A673 (cell line): ENCODE measurements at regions not wholly inside any gene's neighbourhood (a gene's known extent, or its start where the extent isn't known, plus 50 kb on each side); places are given as distances from the start of the nearest gene placed in this dataset.

Experiments
- BruUV-seq: library from RNA; stranded (reverse); fragments of 400-500 nt; replicated peaks from 2 replicates; lab custom pipeline; 2021; lab: Mats Ljungman, UMichigan
- CTCF ChIA-PET: fragments of 300-600 bp; sonication (Branson Sonifier 250); formaldehyde crosslinking; loops from one replicate; lab custom pipeline; 2022; ENCODE audit warnings: antibody characterized with exemption; lab: Charles Lee
- POLR2A ChIA-PET: fragments of 300-600 bp; sonication (Branson Sonifier 250); formaldehyde crosslinking; loops from one replicate; lab custom pipeline; 2022; ENCODE audit warnings: antibody characterized with exemption; ENCODE audit not compliant: low non-redundant PET; lab: Charles Lee
- DNase-seq: peaks from one replicate; pipeline ENCODE4 v3.0.0-alpha.2; 2015; ENCODE audit warnings: low spot score
- H3K27ac ChIP-seq: fragments of 200-600 bp; sonication (generic); 2 replicates; pipeline ENCODE4 v1.5.1; 2016; ENCODE audit warnings: mixed run types, low read depth, mild to moderate bottlenecking, mixed read lengths, antibody characterized with exemption, low read length; ENCODE audit not compliant: poor library complexity, severe bottlenecking
- H3K27me3 ChIP-seq: fragments of 200-600 bp; sonication (generic); replicated peaks from 2 replicates; pipeline ENCODE4 v1.6.1; 2017; ENCODE audit warnings: mixed run types, low read depth, mild to moderate bottlenecking, mixed read lengths, antibody characterized with exemption, low read length; ENCODE audit not compliant: insufficient read depth, poor library complexity
- H3K36me3 ChIP-seq: fragments of 200-600 bp; sonication (generic); 2 replicates; pipeline ENCODE4 v1.6.1; 2016; ENCODE audit warnings: mixed run types, mild to moderate bottlenecking, mixed read lengths, antibody characterized with exemption, low read length; ENCODE audit not compliant: insufficient read depth, poor library complexity, severe bottlenecking
- H3K4me1 ChIP-seq: fragments of 200-600 bp; sonication (generic); 2 replicates; pipeline ENCODE4 v1.6.1; 2017; ENCODE audit warnings: mixed run types, mild to moderate bottlenecking, mixed read lengths, antibody characterized with exemption, low read length; ENCODE audit not compliant: insufficient read depth, poor library complexity, severe bottlenecking
- H3K4me3 ChIP-seq: fragments of 200-600 bp; sonication (generic); 2 replicates; pipeline ENCODE4 v1.5.1; 2016; ENCODE audit warnings: low read depth, mixed run types, mild to moderate bottlenecking, mixed read lengths, low read length; ENCODE audit not compliant: poor library complexity, severe bottlenecking
- H3K9me3 ChIP-seq: fragments of 200-600 bp; sonication (generic); 2 replicates; pipeline ENCODE4 v1.6.1; 2016; ENCODE audit warnings: mixed run types, low read depth, mild to moderate bottlenecking, mixed read lengths, antibody characterized with exemption, low read length; ENCODE audit not compliant: poor library complexity, severe bottlenecking
- EZH2 ChIP-seq: fragments of 200-600 bp; sonication (generic); IDR thresholded peaks from 2 replicates; pipeline ENCODE4 v1.6.1; 2017; ENCODE audit warnings: borderline replicate concordance, low read depth, mild to moderate bottlenecking, mixed read lengths, antibody characterized with exemption, low read length; ENCODE audit not compliant: poor library complexity, severe bottlenecking
- intact Hi-C: fragments of 100-400 bp; cut with micrococcal nuclease; formaldehyde crosslinking; loops from one replicate; pipeline ENCODE4 v1.10.0; 2022; ENCODE audit not compliant: unreplicated experiment
- TF ChIP-seq, protein P1 (sequence below): fragments of 300-800, 200-600 bp; sonication (generic); conservative IDR thresholded peaks from 2 replicates; pipeline ENCODE4 v1.5.1; 2017; ENCODE audit warnings: low read depth, mild to moderate bottlenecking, antibody characterized with exemption, low read length, moderate library complexity, mixed read lengths

- no TSS peak for BruUV-seq
- TF ChIP-seq EZH2, result no peak
- TF ChIP-seq, protein P1, sequence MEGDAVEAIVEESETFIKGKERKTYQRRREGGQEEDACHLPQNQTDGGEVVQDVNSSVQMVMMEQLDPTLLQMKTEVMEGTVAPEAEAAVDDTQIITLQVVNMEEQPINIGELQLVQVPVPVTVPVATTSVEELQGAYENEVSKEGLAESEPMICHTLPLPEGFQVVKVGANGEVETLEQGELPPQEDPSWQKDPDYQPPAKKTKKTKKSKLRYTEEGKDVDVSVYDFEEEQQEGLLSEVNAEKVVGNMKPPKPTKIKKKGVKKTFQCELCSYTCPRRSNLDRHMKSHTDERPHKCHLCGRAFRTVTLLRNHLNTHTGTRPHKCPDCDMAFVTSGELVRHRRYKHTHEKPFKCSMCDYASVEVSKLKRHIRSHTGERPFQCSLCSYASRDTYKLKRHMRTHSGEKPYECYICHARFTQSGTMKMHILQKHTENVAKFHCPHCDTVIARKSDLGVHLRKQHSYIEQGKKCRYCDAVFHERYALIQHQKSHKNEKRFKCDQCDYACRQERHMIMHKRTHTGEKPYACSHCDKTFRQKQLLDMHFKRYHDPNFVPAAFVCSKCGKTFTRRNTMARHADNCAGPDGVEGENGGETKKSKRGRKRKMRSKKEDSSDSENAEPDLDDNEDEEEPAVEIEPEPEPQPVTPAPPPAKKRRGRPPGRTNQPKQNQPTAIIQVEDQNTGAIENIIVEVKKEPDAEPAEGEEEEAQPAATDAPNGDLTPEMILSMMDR, result no peak
- ChIA-PET CTCF (no interaction called here), POLR2A (no interaction called here)
- Histone ChIP-seq H3K9me3 (no peaks in the 10 kb centered on the region), H3K27me3 (no peaks in the 10 kb centered on the region), H3K4me1 (no peaks in the 10 kb centered on the region), H3K4me3 (no peak overlapping the region), H3K36me3 (no peaks in the 10 kb centered on the region), H3K27ac (no peak overlapping the region)
- intact Hi-C loops, result no loop called here
- no peak for DNase-seq
Measured at GRCh38 chr3:31417486-31417885, 115.2 kb upstream of the STT3B start.

DNA sequence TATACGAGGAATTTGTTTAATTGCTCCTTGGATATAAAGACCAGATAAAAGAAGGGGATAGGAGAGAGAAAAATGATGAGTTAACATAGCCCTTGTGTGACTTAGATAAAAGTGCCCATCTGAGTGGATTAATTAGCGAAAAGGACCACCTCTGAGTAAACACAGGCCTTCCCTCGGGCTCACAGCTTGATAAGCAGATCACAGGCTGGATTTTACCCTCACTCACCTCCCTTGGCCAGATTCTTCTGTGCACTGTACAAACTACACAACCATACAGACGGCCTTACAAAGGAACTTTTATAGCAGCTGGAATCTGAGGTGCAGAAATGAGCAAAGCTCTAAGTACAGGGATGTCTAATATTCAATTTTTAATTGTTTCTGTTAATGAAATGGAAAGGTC, 112.4 kb upstream of the STT3B start:
- Histone ChIP-seq H3K36me3 (no peaks in the 10 kb centered on the region), H3K4me1 (no peaks in the 10 kb centered on the region), H3K4me3 (no peak overlapping the region), H3K9me3 (no peaks in the 10 kb centered on the region), H3K27ac (no peak overlapping the region), H3K27me3 (no peaks in the 10 kb centered on the region)
- intact Hi-C loops, result no loop called here
- BruUV-seq, result no TSS peak
- TF ChIP-seq, protein P1, result no peak
- no peak for TF ChIP-seq EZH2
- no peak for DNase-seq
- ChIA-PET POLR2A (no interaction called here), CTCF (interaction anchor here (0.6 kb wide), 1 partner anchor 1561 kb away, joined by 10 read pairs; no protein-coding TSS in a partner anchor)

- DNase-seq, result no peak
- Histone ChIP-seq H3K36me3 (no peaks in the 10 kb centered on the region), H3K27ac (no peak overlapping the region), H3K4me1 (no peaks in the 10 kb centered on the region), H3K4me3 (no peak overlapping the region), H3K9me3 (no peaks in the 10 kb centered on the region), H3K27me3 (no peaks in the 10 kb centered on the region)
- ChIA-PET POLR2A (no interaction called here), CTCF (no interaction called here)
- intact Hi-C loops, result no loop called here
- no peak for TF ChIP-seq EZH2
- TF ChIP-seq, protein P1, result no peak
- BruUV-seq, result no TSS peak
Measured at GRCh38 chr3:31421314-31422048, 111.2 kb upstream of the STT3B start.
